CD4-positive, alpha-beta T cell (primary cell): ENCODE measurements at regions not wholly inside any gene's neighbourhood (a gene's known extent, or its start where the extent isn't known, plus 50 kb on each side); places are given as distances from the start of the nearest gene placed in this dataset.

Experiments used
- ATAC-seq: fragments of 200-7000 bp; cut with Tn5 transposase; one replicate; pipeline ENCODE4 v1.10.0; 2022; ENCODE audit warnings: mild to moderate bottlenecking; ENCODE audit not compliant: poor library complexity
- CTCF ChIA-PET: fragments of 350-600 bp; sonication (Branson Sonifier 250); formaldehyde crosslinking; loops from one replicate; lab custom pipeline; 2021; ENCODE audit warnings: antibody characterized with exemption, inconsistent platforms; lab: Charles Lee
- POLR2A ChIA-PET: fragments of 350-600 bp; sonication (Branson Sonifier 250); formaldehyde crosslinking; loops from one replicate; lab custom pipeline; 2021; ENCODE audit warnings: antibody characterized with exemption, inconsistent platforms; lab: Charles Lee
- DNase-seq, 14 experiments: peaks; one replicate each; pipeline ENCODE4 v3.0.0-alpha.2; 2013 to 2020; ENCODE audit warnings: mixed read lengths in 2 of 14
- H3K27ac ChIP-seq, 2 donors: one replicate each; pipeline versions ENCODE4 v1.5.1 to v1.7.0; 2013; ENCODE audit warnings: low read length in 2 of 2, low read depth in 1 of 2, mild to moderate bottlenecking in 1 of 2
- H3K27me3 ChIP-seq, 2 experiments: 1 replicate in 1 of 2; 2 replicates in 1 of 2; pipeline versions ENCODE4 v1.6.1 to v1.7.0; 2013; ENCODE audit warnings: low read length in 2 of 2, control low read depth in 1 of 2, mild to moderate bottlenecking in 1 of 2, moderate library complexity in 1 of 2; ENCODE audit not compliant: insufficient read depth in 2 of 2, control insufficient read depth in 1 of 2
- H3K36me3 ChIP-seq: one replicate; pipeline ENCODE4 v1.6.1; 2013; ENCODE audit warnings: low read length, control low read depth; ENCODE audit not compliant: insufficient read depth
- H3K4me1 ChIP-seq: one replicate; pipeline ENCODE4 v1.6.1; 2013; ENCODE audit warnings: low read length, control low read depth; ENCODE audit not compliant: insufficient read depth
- H3K4me3 ChIP-seq: one replicate; pipeline ENCODE4 v1.5.1; 2013; ENCODE audit warnings: mild to moderate bottlenecking, low read length, moderate library complexity
- H3K9me3 ChIP-seq, 2 experiments: 1 replicate in 1 of 2; 2 replicates in 1 of 2; pipeline versions ENCODE4 v1.6.1 to v1.7.0; 2013; ENCODE audit warnings: low read length in 2 of 2, mild to moderate bottlenecking in 2 of 2, control low read depth in 1 of 2, moderate library complexity in 1 of 2; ENCODE audit not compliant: control insufficient read depth in 1 of 2, insufficient read depth in 1 of 2
- H3K27ac Mint-ChIP-seq: one replicate; pipeline ENCODE4 v1.8.0; 2020; ENCODE audit warnings: mixed read lengths
- H3K27me3 Mint-ChIP-seq: one replicate; pipeline ENCODE4 v1.8.0; 2021; ENCODE audit warnings: mixed read lengths
- H3K36me3 Mint-ChIP-seq: one replicate; pipeline ENCODE4 v1.8.0; 2021; ENCODE audit warnings: low read depth, mixed read lengths
- H3K4me1 Mint-ChIP-seq: one replicate; pipeline ENCODE4 v1.8.0; 2021; ENCODE audit warnings: low read depth, mixed read lengths
- H3K4me3 Mint-ChIP-seq: one replicate; pipeline ENCODE4 v1.8.0; 2020; ENCODE audit warnings: mild to moderate bottlenecking, mixed read lengths
- H3K9me3 Mint-ChIP-seq: one replicate; pipeline ENCODE4 v1.8.0; 2020; ENCODE audit warnings: mixed read lengths
- intact Hi-C, 2 experiments: fragments of 100-400 bp; cut with DNase I in 1 of 2; cut with micrococcal nuclease in 1 of 2; formaldehyde crosslinking; loops; one replicate each; pipeline versions ENCODE4 v1.15.1 to v1.9.0; 2023 to 2025; cut with DNase I, micrococcal nuclease
- TF ChIP-seq, protein P1 (sequence below): fragments of 200-600 bp; IDR thresholded peaks from one replicate; pipeline ENCODE4 v1.8.0; 2022; ENCODE audit warnings: antibody characterized with exemption, mild to moderate bottlenecking

DNA sequence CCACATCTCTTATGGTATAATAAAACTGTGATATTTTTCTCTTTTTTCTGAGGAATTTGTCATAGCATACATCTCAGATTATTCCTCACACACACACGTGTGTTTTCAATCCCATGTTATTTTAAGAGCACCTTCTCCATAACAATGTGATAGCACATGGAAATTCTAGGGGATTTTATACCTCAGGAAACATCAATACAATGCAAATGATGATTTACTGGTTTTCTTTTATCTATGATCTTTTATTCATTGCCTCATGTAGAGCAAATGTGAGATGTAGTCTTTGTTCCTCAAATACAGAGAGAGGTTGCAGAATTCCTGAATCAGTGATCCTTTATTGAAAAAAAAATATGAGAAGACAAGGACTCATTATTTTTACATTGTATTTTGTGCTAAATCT, 128.3 kb upstream of the ROBO1 start:
- Histone ChIP-seq H3K4me1 (no peaks in the 10 kb centered on the region), H3K36me3 (no peaks in the 10 kb centered on the region), H3K9me3 (no peaks in the 10 kb centered on the region), H3K27ac (no peak overlapping the region), H3K4me3 (no peak overlapping the region), H3K27me3 (no peaks in the 10 kb centered on the region)
- DNase-seq (no peak), ATAC-seq (no peak)
- Mint-ChIP-seq H3K9me3 (peaks cover 7% of the 10 kb centered on the region), H3K4me1 (no peaks in the 10 kb centered on the region), H3K27ac (no peak overlapping the region), H3K4me3 (no peak overlapping the region), H3K27me3 (no peaks in the 10 kb centered on the region), H3K36me3 (no peaks in the 10 kb centered on the region)
- TF ChIP-seq, protein P1, sequence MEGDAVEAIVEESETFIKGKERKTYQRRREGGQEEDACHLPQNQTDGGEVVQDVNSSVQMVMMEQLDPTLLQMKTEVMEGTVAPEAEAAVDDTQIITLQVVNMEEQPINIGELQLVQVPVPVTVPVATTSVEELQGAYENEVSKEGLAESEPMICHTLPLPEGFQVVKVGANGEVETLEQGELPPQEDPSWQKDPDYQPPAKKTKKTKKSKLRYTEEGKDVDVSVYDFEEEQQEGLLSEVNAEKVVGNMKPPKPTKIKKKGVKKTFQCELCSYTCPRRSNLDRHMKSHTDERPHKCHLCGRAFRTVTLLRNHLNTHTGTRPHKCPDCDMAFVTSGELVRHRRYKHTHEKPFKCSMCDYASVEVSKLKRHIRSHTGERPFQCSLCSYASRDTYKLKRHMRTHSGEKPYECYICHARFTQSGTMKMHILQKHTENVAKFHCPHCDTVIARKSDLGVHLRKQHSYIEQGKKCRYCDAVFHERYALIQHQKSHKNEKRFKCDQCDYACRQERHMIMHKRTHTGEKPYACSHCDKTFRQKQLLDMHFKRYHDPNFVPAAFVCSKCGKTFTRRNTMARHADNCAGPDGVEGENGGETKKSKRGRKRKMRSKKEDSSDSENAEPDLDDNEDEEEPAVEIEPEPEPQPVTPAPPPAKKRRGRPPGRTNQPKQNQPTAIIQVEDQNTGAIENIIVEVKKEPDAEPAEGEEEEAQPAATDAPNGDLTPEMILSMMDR: no peak
- POLR2A ChIA-PET: no interaction called here
- intact Hi-C loops: no loop called here
- CTCF ChIA-PET: no interaction called here

DNA sequence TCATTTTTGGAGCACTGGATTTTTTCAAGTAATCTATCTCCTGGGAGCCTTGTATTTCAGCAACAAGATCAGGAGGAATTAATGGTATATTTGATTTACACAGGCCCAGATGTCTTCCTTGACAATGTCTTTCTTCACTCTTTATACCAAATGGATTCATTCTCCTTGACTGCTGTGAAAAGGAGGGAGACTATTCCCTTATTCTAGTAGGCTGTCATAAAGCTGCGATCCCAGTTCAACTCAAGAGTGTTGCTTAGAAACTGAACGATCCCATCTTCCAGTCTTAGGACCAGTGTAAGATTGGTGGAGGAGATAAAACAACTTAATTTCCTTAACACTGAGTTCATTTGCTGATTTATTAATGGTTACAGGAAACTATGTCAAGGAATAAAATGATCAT, 119.4 kb upstream of the ROBO1 start:
- ChIA-PET POLR2A (no interaction called here), CTCF (no interaction called here)
- H3K4me1 ChIP-seq: no peaks in the 10 kb centered on the region
- Mint-ChIP-seq H3K27me3 (no peaks in the 10 kb centered on the region), H3K9me3 (peaks cover 2% of the 10 kb centered on the region), H3K36me3 (no peaks in the 10 kb centered on the region), H3K27ac (no peak overlapping the region), H3K4me1 (no peaks in the 10 kb centered on the region), H3K4me3 (no peak overlapping the region)
- peaks cover 0 to 8% of the 10 kb centered on the region in 2 experiments for H3K9me3 ChIP-seq
- intact Hi-C loops: no loop called here
- H3K27ac ChIP-seq: no peak overlapping the region
- no peak for DNase-seq
- H3K27me3 ChIP-seq: no peaks in the 10 kb centered on the region
- H3K4me3 ChIP-seq: no peak overlapping the region
- ATAC-seq: no peak
- TF ChIP-seq, protein P1: no peak
- no peaks in the 10 kb centered on the region for H3K36me3 ChIP-seq

DNA sequence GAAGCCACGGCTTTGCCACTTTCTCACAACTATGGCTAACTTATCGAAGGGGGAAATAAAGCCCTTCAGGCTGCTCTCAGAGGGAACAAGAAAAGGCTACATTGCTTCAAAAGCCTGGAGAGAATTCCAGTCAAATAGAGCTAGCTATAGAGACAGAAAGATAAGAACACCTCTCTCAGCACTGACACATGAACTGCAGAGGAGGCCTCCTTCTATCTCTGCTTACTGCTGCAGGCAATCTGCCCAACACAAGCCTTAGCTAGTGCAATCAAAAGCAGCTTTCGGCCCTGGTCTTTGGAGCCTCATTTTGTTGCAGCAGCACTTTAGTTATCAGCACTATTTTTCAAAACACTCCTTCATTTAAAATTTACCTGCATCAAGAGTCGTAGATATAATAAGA, 118.4 kb upstream of the ROBO1 start:
- CTCF ChIA-PET: no interaction called here

More for the DNA sequence above, 118.4 kb upstream of the ROBO1 start:
- Mint-ChIP-seq H3K4me3 (no peak overlapping the region), H3K27me3 (no peaks in the 10 kb centered on the region), H3K27ac (no peak overlapping the region), H3K36me3 (no peaks in the 10 kb centered on the region), H3K4me1 (no peaks in the 10 kb centered on the region), H3K9me3 (no peaks in the 10 kb centered on the region)
- H3K4me3 ChIP-seq: no peak overlapping the region
- TF ChIP-seq, protein P1: no peak
- H3K9me3 ChIP-seq: peaks cover 0 to 8% of the 10 kb centered on the region in 2 experiments
- H3K27ac ChIP-seq: no peak overlapping the region
- intact Hi-C loops: no loop called here
- DNase-seq: no peak
- no peaks in the 10 kb centered on the region for H3K4me1 ChIP-seq
- ATAC-seq: no peak
- H3K27me3 ChIP-seq: no peaks in the 10 kb centered on the region
- no peaks in the 10 kb centered on the region for H3K36me3 ChIP-seq
- POLR2A ChIA-PET: no interaction called here
